Mesenchymal stem cell (in vitro differentiated cells and primary cell): ENCODE measurements at regions not wholly inside any gene's neighbourhood (a gene's known extent, or its start where the extent isn't known, plus 50 kb on each side); places are given as distances from the start of the nearest gene placed in this dataset.

ENCODE experiments used
- DNase-seq: peaks from one replicate; pipeline ENCODE4 v3.0.0-alpha.2; 2013
- H2AFZ ChIP-seq: one replicate; pipeline ENCODE4 v1.6.1; 2013; ENCODE audit warnings: low read depth, mild to moderate bottlenecking, control low read depth, inconsistent platforms, low read length, moderate library complexity
- H2AK5ac ChIP-seq: 2 replicates; pipeline ENCODE4 v1.6.1; 2013; ENCODE audit warnings: low read length, moderate library complexity, mild to moderate bottlenecking, inconsistent platforms; ENCODE audit not compliant: severe bottlenecking
- H2BK120ac ChIP-seq: one replicate; pipeline ENCODE4 v1.6.1; 2013; ENCODE audit warnings: low read depth, mild to moderate bottlenecking, inconsistent platforms, low read length, moderate library complexity
- H2BK12ac ChIP-seq, 2 experiments: one replicate each; pipeline ENCODE4 v1.6.1; 2013; ENCODE audit warnings: inconsistent platforms in 2 of 2, low read length in 2 of 2, mild to moderate bottlenecking in 2 of 2, moderate library complexity in 2 of 2, control low read depth in 1 of 2
- H2BK15ac ChIP-seq: one replicate; pipeline ENCODE4 v1.6.1; 2013; ENCODE audit warnings: mild to moderate bottlenecking, low read depth, inconsistent platforms; ENCODE audit not compliant: poor library complexity, severe bottlenecking
- H2BK5ac ChIP-seq: 2 replicates; pipeline ENCODE4 v1.6.1; 2013; ENCODE audit warnings: low read depth, mild to moderate bottlenecking, low read length, control low read depth, inconsistent platforms; ENCODE audit not compliant: poor library complexity, severe bottlenecking
- H3K14ac ChIP-seq, 2 experiments: one replicate each; pipeline ENCODE4 v1.6.1; 2013; ENCODE audit warnings: inconsistent platforms in 2 of 2, low read length in 2 of 2, control low read depth in 1 of 2, mild to moderate bottlenecking in 1 of 2, moderate library complexity in 1 of 2
- H3K18ac ChIP-seq, 2 experiments: one replicate each; pipeline ENCODE4 v1.6.1; 2013; ENCODE audit warnings: inconsistent platforms in 2 of 2, low read length in 2 of 2, control low read depth in 1 of 2, low read depth in 1 of 2, mild to moderate bottlenecking in 1 of 2
- H3K23ac ChIP-seq, 2 experiments: one replicate each; pipeline ENCODE4 v1.6.1; 2013; ENCODE audit warnings: inconsistent platforms in 2 of 2, low read length in 2 of 2, mild to moderate bottlenecking in 2 of 2, moderate library complexity in 2 of 2, control low read depth in 1 of 2
- H3K27ac ChIP-seq: 2 replicates; pipeline ENCODE4 v1.5.1; 2013; ENCODE audit warnings: mild to moderate bottlenecking, moderate library complexity, low read length, control low read depth, inconsistent platforms; ENCODE audit not compliant: poor library complexity, severe bottlenecking
- H3K27me3 ChIP-seq, 2 experiments: 2 replicates each; pipeline versions ENCODE4 v1.6.1 to v1.7.0; 2013; ENCODE audit warnings: low read length in 2 of 2, mild to moderate bottlenecking in 2 of 2, moderate library complexity in 2 of 2, control low read depth in 1 of 2, inconsistent platforms in 1 of 2; ENCODE audit not compliant: control insufficient read depth in 1 of 2, insufficient read depth in 1 of 2
- H3K36me3 ChIP-seq, 2 experiments: 2 replicates each; pipeline versions ENCODE4 v1.6.1 to v1.7.0; 2013; ENCODE audit warnings: low read length in 2 of 2, control low read depth in 1 of 2, inconsistent platforms in 1 of 2, low read depth in 1 of 2, mild to moderate bottlenecking in 1 of 2; ENCODE audit not compliant: insufficient read depth in 2 of 2, control insufficient read depth in 1 of 2
- H3K4ac ChIP-seq, 2 experiments: one replicate each; pipeline ENCODE4 v1.6.1; 2013; ENCODE audit warnings: inconsistent platforms in 2 of 2, low read length in 2 of 2, mild to moderate bottlenecking in 2 of 2, moderate library complexity in 2 of 2, control low read depth in 1 of 2, low read depth in 1 of 2
- H3K4me1 ChIP-seq: 2 replicates; pipeline ENCODE4 v1.6.1; 2013; ENCODE audit warnings: low read depth, low read length, control low read depth; ENCODE audit not compliant: control insufficient read depth, insufficient read depth
- H3K4me2 ChIP-seq: 2 replicates; pipeline ENCODE4 v1.6.1; 2013; ENCODE audit warnings: low read length, mild to moderate bottlenecking, inconsistent platforms; ENCODE audit not compliant: poor library complexity, severe bottlenecking
- H3K4me3 ChIP-seq, 2 experiments: 2 replicates each; pipeline versions ENCODE4 v1.5.1 to v1.7.0; 2013; ENCODE audit warnings: low read length in 2 of 2, mild to moderate bottlenecking in 2 of 2, control low read depth in 1 of 2, low read depth in 1 of 2; ENCODE audit not compliant: insufficient read depth in 1 of 2
- H3K79me1 ChIP-seq: replicated peaks from 2 replicates; pipeline ENCODE4 v1.6.1; 2013; ENCODE audit warnings: mild to moderate bottlenecking, control low read depth, low read length, inconsistent platforms; ENCODE audit not compliant: poor library complexity, severe bottlenecking
- H3K9ac ChIP-seq: 2 replicates; pipeline ENCODE4 v1.7.0; 2013; ENCODE audit warnings: mild to moderate bottlenecking, low read length, moderate library complexity
- H3K9me3 ChIP-seq: 2 replicates; pipeline ENCODE4 v1.7.0; 2013; ENCODE audit warnings: mild to moderate bottlenecking, low read length; ENCODE audit not compliant: control insufficient read depth
- H4K8ac ChIP-seq: one replicate; pipeline ENCODE4 v1.6.1; 2013; ENCODE audit warnings: inconsistent platforms, mild to moderate bottlenecking, low read length, moderate library complexity
- H4K91ac ChIP-seq: one replicate; pipeline ENCODE4 v1.6.1; 2013; ENCODE audit warnings: mild to moderate bottlenecking, low read length, inconsistent platforms
- WGBS: methylation state at CpG from one replicate; pipeline ENCODE4 v1.1.7; 2013; ENCODE audit warnings: mixed read lengths; 5-methylcytosine and 5-hydroxymethylcytosine counted together

GRCh38 chr1:78319603-78320002 lies 171.2 kb upstream of the PTGFR start:
- no peaks in the 10 kb centered on the region for H3K36me3 ChIP-seq
- no peak overlapping the region for H2AFZ ChIP-seq
- WGBS: 45% methylated on average over 2 of the region's 2 CpGs
- no peak overlapping the region for H3K4ac ChIP-seq
- H3K4me1 ChIP-seq: no peaks in the 10 kb centered on the region
- H3K4me2 ChIP-seq: no peak overlapping the region
- H2BK120ac ChIP-seq: no peak overlapping the region
- no peak overlapping the region for H4K91ac ChIP-seq
- H2AK5ac ChIP-seq: no peak overlapping the region
- H3K9ac ChIP-seq: no peak overlapping the region
- H3K23ac ChIP-seq: no peak overlapping the region
- H3K27me3 ChIP-seq: peaks cover 0 to 4% of the 10 kb centered on the region in 2 experiments
- no peak overlapping the region for H3K14ac ChIP-seq
- H3K79me1 ChIP-seq: no peaks in the 10 kb centered on the region
- no peak overlapping the region for H2BK12ac ChIP-seq
- no peak overlapping the region for H3K27ac ChIP-seq
- DNase-seq: no peak
- no peak overlapping the region for H2BK5ac ChIP-seq
- H4K8ac ChIP-seq: no peak overlapping the region
- no peaks in the 10 kb centered on the region for H3K9me3 ChIP-seq
- no peak overlapping the region for H3K18ac ChIP-seq
- H3K4me3 ChIP-seq: no peak overlapping the region
- no peak overlapping the region for H2BK15ac ChIP-seq

DNA sequence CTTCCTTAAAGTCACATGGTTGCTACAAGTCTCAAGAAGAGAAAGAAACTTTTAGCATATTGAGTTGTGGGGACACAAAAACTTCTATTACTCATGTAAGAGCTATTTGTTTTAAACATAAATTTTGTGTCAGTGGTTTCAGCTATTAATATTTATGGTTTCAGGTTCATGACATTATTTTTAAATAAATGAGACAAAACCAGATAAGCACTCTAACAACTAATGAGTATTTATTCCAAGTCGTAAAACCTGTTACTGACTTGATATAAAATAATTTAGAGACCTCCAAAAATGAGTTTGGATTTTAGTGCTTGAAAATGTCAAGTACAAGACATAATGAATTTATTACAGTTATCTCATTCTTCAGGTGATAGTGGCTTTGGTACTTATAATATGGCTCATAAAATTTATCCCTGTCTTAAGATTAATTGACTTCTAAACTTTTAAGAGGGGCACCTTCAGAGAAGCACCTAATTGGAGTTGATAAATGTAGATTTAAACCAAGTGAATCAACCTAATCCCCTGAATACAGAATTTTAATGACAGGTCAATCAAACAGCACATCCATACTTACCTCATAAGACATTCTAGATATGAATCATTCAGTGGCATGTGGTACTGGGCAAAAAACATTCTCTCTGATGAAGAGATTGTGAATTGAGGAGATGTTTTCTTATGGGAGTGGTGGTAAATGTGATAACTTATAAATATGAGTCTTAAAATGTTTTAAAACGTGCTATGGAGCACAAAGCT lies 167.7 kb upstream of the PTGFR start:
- Histone ChIP-seq H3K4me1 (no peaks in the 10 kb centered on the region), H4K8ac (no peak overlapping the region), H3K4ac (no peak overlapping the region), H3K14ac (no peak overlapping the region), H3K23ac (no peak overlapping the region), H2BK120ac (no peak overlapping the region), H3K36me3 (no peaks in the 10 kb centered on the region), H3K4me2 (no peak overlapping the region), H2BK5ac (no peak overlapping the region), H3K27ac (no peak overlapping the region), H2BK12ac (no peak overlapping the region), H3K27me3 (peaks cover 0 to 9% of the 10 kb centered on the region in 2 experiments), H2AFZ (no peak overlapping the region), H3K18ac (no peak overlapping the region), H2BK15ac (no peak overlapping the region), H3K9me3 (no peaks in the 10 kb centered on the region), H3K9ac (no peak overlapping the region), H4K91ac (no peak overlapping the region), H2AK5ac (no peak overlapping the region), H3K79me1 (no peaks in the 10 kb centered on the region), H3K4me3 (no peak overlapping the region)
- DNase-seq: no peak
- WGBS: no CpG with 5 or more reads among the region's 2 CpGs

- Histone ChIP-seq H2BK120ac (no peak overlapping the region), H3K4me1 (no peaks in the 10 kb centered on the region), H3K14ac (no peak overlapping the region), H2AK5ac (no peak overlapping the region), H3K23ac (no peak overlapping the region), H3K27me3 (peaks cover 0 to 4% of the 10 kb centered on the region in 2 experiments), H3K36me3 (no peaks in the 10 kb centered on the region), H3K79me1 (no peaks in the 10 kb centered on the region), H2AFZ (no peak overlapping the region), H4K8ac (no peak overlapping the region), H4K91ac (no peak overlapping the region), H3K27ac (no peak overlapping the region), H3K18ac (no peak overlapping the region), H3K4ac (no peak overlapping the region), H2BK12ac (no peak overlapping the region), H3K4me3 (no peak overlapping the region), H2BK5ac (no peak overlapping the region), H2BK15ac (no peak overlapping the region), H3K9me3 (no peaks in the 10 kb centered on the region), H3K9ac (no peak overlapping the region), H3K4me2 (no peak overlapping the region)
- no peak for DNase-seq
- 67% methylated on average over 3 of the region's 3 CpGs for WGBS
These were observed 165.5 kb upstream of the PTGFR start for GRCh38 chr1:78325293-78325692.

- H4K91ac ChIP-seq: no peak overlapping the region
- H3K27ac ChIP-seq: no peak overlapping the region
- H2BK15ac ChIP-seq: no peak overlapping the region
- H3K4me2 ChIP-seq: no peak overlapping the region
- H2AFZ ChIP-seq: no peak overlapping the region
- H2BK120ac ChIP-seq: no peak overlapping the region
- no peak overlapping the region for H3K18ac ChIP-seq
- H3K23ac ChIP-seq: no peak overlapping the region
- H2AK5ac ChIP-seq: no peak overlapping the region
- H2BK12ac ChIP-seq: no peak overlapping the region
- H3K4me1 ChIP-seq: no peaks in the 10 kb centered on the region
- no peaks in the 10 kb centered on the region for H3K9me3 ChIP-seq
- H2BK5ac ChIP-seq: no peak overlapping the region
- no peak overlapping the region for H3K4ac ChIP-seq
- H3K4me3 ChIP-seq: no peak overlapping the region
- no peak overlapping the region for H3K14ac ChIP-seq
- peaks cover 0 to 4% of the 10 kb centered on the region in 2 experiments for H3K27me3 ChIP-seq
- no peaks in the 10 kb centered on the region for H3K36me3 ChIP-seq
- no peak overlapping the region for H3K9ac ChIP-seq
- H4K8ac ChIP-seq: no peak overlapping the region
- 85% methylated on average over 5 of the region's 5 CpGs for WGBS
- no peaks in the 10 kb centered on the region for H3K79me1 ChIP-seq
- no peak for DNase-seq
These were observed 161.3 kb upstream of the PTGFR start for GRCh38 chr1:78329475-78329874.
